ENCODE measurements at regions not wholly inside any gene's neighbourhood (a gene's known extent, or its start where the extent isn't known, plus 50 kb on each side); places are given as distances from the start of the nearest gene placed in this dataset.

GRCh38 chr14:101151226-101151926 lies 247.9 kb upstream of the RTL1 start:
- no peak for DNase-seq

- no peak for DNase-seq
These were observed 248.4 kb upstream of the RTL1 start for GRCh38 chr14:101151927-101152305.

- no peak for DNase-seq
These were observed 249.3 kb upstream of the RTL1 start for GRCh38 chr14:101152855-101153254.

GRCh38 chr14:101153691-101154090 lies 250.2 kb upstream of the RTL1 start:
- DNase-seq, result no peak

GRCh38 chr14:101155575-101155974 lies 252.1 kb upstream of the RTL1 start:
- no peak for DNase-seq

GRCh38 chr14:101167428-101167827 lies 263.9 kb upstream of the RTL1 start:
- DNase-seq, result no peak

GRCh38 chr14:101169267-101169666 lies 265.7 kb upstream of the RTL1 start:
- DNase-seq, result no peak

GRCh38 chr14:101171650-101172049 lies 268.1 kb upstream of the RTL1 start:
- no peak for DNase-seq

- DNase-seq, result no peak
These were observed 270.4 kb upstream of the RTL1 start for GRCh38 chr14:101173698-101174521.

GRCh38 chr14:101174522-101174838 lies 271.0 kb upstream of the RTL1 start:
- DNase-seq, result no peak

GRCh38 chr14:101174980-101175606 lies 271.6 kb upstream of the RTL1 start:
- DNase-seq, result no peak

GRCh38 chr14:101175731-101176534 lies 272.4 kb upstream of the RTL1 start:
- DNase-seq, result no peak

GRCh38 chr14:101176535-101177205 lies 273.1 kb upstream of the RTL1 start:
- DNase-seq, result no peak

GRCh38 chr14:101177301-101177971 lies 273.9 kb upstream of the RTL1 start:
- no peak for DNase-seq

GRCh38 chr14:101178184-101179072 lies 274.9 kb upstream of the RTL1 start:
- DNase-seq, result no peak

- no peak for DNase-seq
These were observed 276.2 kb upstream of the RTL1 start for GRCh38 chr14:101179691-101180211.

- DNase-seq, result peak in 1 of 2 donors; percentile 45
These were observed 278.2 kb upstream of the RTL1 start for GRCh38 chr14:101181446-101182313.

- DNase-seq, result no peak
These were observed 279.0 kb upstream of the RTL1 start for GRCh38 chr14:101182476-101182875.

GRCh38 chr14:101183376-101184103 lies 280.0 kb upstream of the RTL1 start:
- no peak for DNase-seq
